CD8-positive, alpha-beta memory T cell (primary cell): ENCODE measurements at regions not wholly inside any gene's neighbourhood (a gene's known extent, or its start where the extent isn't known, plus 50 kb on each side); places are given as distances from the start of the nearest gene placed in this dataset.

Source experiments
- CTCF ChIA-PET: fragments of 350-600 bp; sonication (Branson Sonifier 250); formaldehyde crosslinking; loops from one replicate; lab custom pipeline; 2021; ENCODE audit warnings: antibody characterized with exemption; lab: Charles Lee
- POLR2A ChIA-PET: fragments of 350-600 bp; sonication (Branson Sonifier 250); formaldehyde crosslinking; loops from one replicate; lab custom pipeline; 2021; ENCODE audit warnings: antibody characterized with exemption; lab: Charles Lee
- DNase-seq, 5 donors: peaks; one replicate each; pipeline versions ENCODE4 v3.0.0 to v3.0.0-alpha.2; 2020 to 2022; ENCODE audit warnings: mixed read lengths in 1 of 5
- H3K27ac ChIP-seq: one replicate; pipeline ENCODE4 v1.7.0; 2013; ENCODE audit warnings: low read depth, mild to moderate bottlenecking, low read length, moderate library complexity
- H3K27me3 ChIP-seq: 2 replicates; pipeline ENCODE4 v1.7.0; 2013; ENCODE audit warnings: low read length, mild to moderate bottlenecking; ENCODE audit not compliant: insufficient read depth, poor library complexity, severe bottlenecking
- H3K36me3 ChIP-seq: 2 replicates; pipeline ENCODE4 v1.7.0; 2013; ENCODE audit warnings: mild to moderate bottlenecking, low read length, moderate library complexity; ENCODE audit not compliant: insufficient read depth
- H3K4me1 ChIP-seq: 2 replicates; pipeline ENCODE4 v1.7.0; 2013; ENCODE audit warnings: mild to moderate bottlenecking, low read length, moderate library complexity; ENCODE audit not compliant: insufficient read depth
- H3K4me3 ChIP-seq: 2 replicates; pipeline ENCODE4 v1.7.0; 2013; ENCODE audit warnings: mild to moderate bottlenecking, low read length
- H3K9me3 ChIP-seq: 2 replicates; pipeline ENCODE4 v1.7.0; 2013; ENCODE audit warnings: mild to moderate bottlenecking, low read length
- H3K27ac Mint-ChIP-seq, 8 donors: one replicate each; pipeline ENCODE4 v1.8.0; 2020 to 2021; ENCODE audit warnings: mixed read lengths in 8 of 8, mild to moderate bottlenecking in 6 of 8, inconsistent platforms in 3 of 8, moderate library complexity in 3 of 8
- H3K27me3 Mint-ChIP-seq, 2 donors: one replicate each; pipeline ENCODE4 v1.8.0; 2020 to 2021; ENCODE audit warnings: mixed read lengths in 2 of 2, mild to moderate bottlenecking in 1 of 2, moderate library complexity in 1 of 2
- H3K36me3 Mint-ChIP-seq, 3 donors: one replicate each; pipeline ENCODE4 v1.8.0; 2020 to 2021; ENCODE audit warnings: mixed read lengths in 3 of 3, inconsistent platforms in 1 of 3, mild to moderate bottlenecking in 1 of 3
- H3K4me1 Mint-ChIP-seq, 3 donors: one replicate each; pipeline ENCODE4 v1.8.0; 2020 to 2021; ENCODE audit warnings: mixed read lengths in 3 of 3, inconsistent platforms in 1 of 3, mild to moderate bottlenecking in 1 of 3
- H3K4me3 Mint-ChIP-seq, 7 donors: one replicate each; pipeline ENCODE4 v1.8.0; 2020 to 2021; ENCODE audit warnings: mixed read lengths in 7 of 7, mild to moderate bottlenecking in 6 of 7, moderate library complexity in 4 of 7, inconsistent platforms in 2 of 7
- H3K9me3 Mint-ChIP-seq, 5 donors: one replicate each; pipeline ENCODE4 v1.8.0; 2020 to 2022; ENCODE audit warnings: mixed read lengths in 5 of 5, mild to moderate bottlenecking in 3 of 5, moderate library complexity in 2 of 5, inconsistent platforms in 1 of 5

- POLR2A ChIA-PET, result no interaction called here
- no peak for DNase-seq
- no peaks in the 10 kb centered on the region for H3K36me3 Mint-ChIP-seq
These were observed 319.6 kb upstream of the CLINT1 start for GRCh38 chr5:158178535-158178934.

GRCh38 chr5:158177146-158177545 is 318.2 kb upstream of the CLINT1 start:
- Mint-ChIP-seq H3K4me1 (no peaks in the 10 kb centered on the region), H3K4me3 (no peak overlapping the region), H3K27me3 (peaks cover 8 to 9% of the 10 kb centered on the region in 2 donors), H3K9me3 (no peaks in the 10 kb centered on the region), H3K27ac (no peak overlapping the region), H3K36me3 (no peaks in the 10 kb centered on the region)
- Histone ChIP-seq H3K27me3 (no peaks in the 10 kb centered on the region), H3K36me3 (no peaks in the 10 kb centered on the region), H3K4me3 (no peak overlapping the region), H3K4me1 (no peaks in the 10 kb centered on the region), H3K27ac (no peak overlapping the region), H3K9me3 (no peaks in the 10 kb centered on the region)
- ChIA-PET CTCF (no interaction called here), POLR2A (no interaction called here)
- DNase-seq, result no peak

More at GRCh38 chr5:158178535-158178934, 319.6 kb upstream of the CLINT1 start:
- Histone ChIP-seq H3K4me3 (no peak overlapping the region), H3K4me1 (no peaks in the 10 kb centered on the region), H3K9me3 (no peaks in the 10 kb centered on the region), H3K27me3 (no peaks in the 10 kb centered on the region), H3K27ac (no peak overlapping the region), H3K36me3 (no peaks in the 10 kb centered on the region)
- H3K27ac Mint-ChIP-seq, result no peak overlapping the region
- H3K9me3 Mint-ChIP-seq, result peaks cover 0 to 2% (median 0%) of the 10 kb centered on the region in 5 donors
- H3K4me1 Mint-ChIP-seq, result no peaks in the 10 kb centered on the region
- no peak overlapping the region for H3K4me3 Mint-ChIP-seq
- peaks cover 6 to 8% of the 10 kb centered on the region in 2 donors for H3K27me3 Mint-ChIP-seq
- CTCF ChIA-PET, result no interaction called here

GRCh38 chr5:158175934-158176481 is 317.1 kb upstream of the CLINT1 start:
- peak overlapping the region in 1 of 8 donors; percentile 85 for H3K27ac Mint-ChIP-seq
- DNase-seq, result no peak
- Histone ChIP-seq H3K4me3 (no peak overlapping the region), H3K27me3 (no peaks in the 10 kb centered on the region), H3K36me3 (no peaks in the 10 kb centered on the region), H3K9me3 (no peaks in the 10 kb centered on the region), H3K27ac (no peak overlapping the region), H3K4me1 (no peaks in the 10 kb centered on the region)
- POLR2A ChIA-PET, result no interaction called here
- CTCF ChIA-PET, result interaction anchor here (2.1 kb wide), 1 partner anchor 14 kb away, joined by 7 read pairs; no protein-coding TSS in a partner anchor
- H3K4me3 Mint-ChIP-seq, result no peak overlapping the region
- no peaks in the 10 kb centered on the region for H3K4me1 Mint-ChIP-seq
- no peaks in the 10 kb centered on the region for H3K9me3 Mint-ChIP-seq
- no peaks in the 10 kb centered on the region for H3K36me3 Mint-ChIP-seq
- peaks cover 3 to 8% of the 10 kb centered on the region in 2 donors for H3K27me3 Mint-ChIP-seq

GRCh38 chr5:158174918-158175851 is 316.2 kb upstream of the CLINT1 start:
- no peaks in the 10 kb centered on the region for H3K27me3 ChIP-seq
- ChIA-PET CTCF (interaction anchor here (2.1 kb wide), 1 partner anchor 13 kb away, joined by 7 read pairs; no protein-coding TSS in a partner anchor), POLR2A (no interaction called here)
- H3K27ac ChIP-seq, result no peak overlapping the region
- DNase-seq, result peak in 4 of 5 donors; percentile 2 to 49 (median 23)
- H3K9me3 ChIP-seq, result no peaks in the 10 kb centered on the region
- Mint-ChIP-seq H3K36me3 (no peaks in the 10 kb centered on the region), H3K4me3 (no peak overlapping the region), H3K9me3 (no peaks in the 10 kb centered on the region), H3K27ac (peak overlapping the region in 1 of 8 donors; percentile 85), H3K4me1 (no peaks in the 10 kb centered on the region), H3K27me3 (peaks cover 8 to 10% of the 10 kb centered on the region in 2 donors)
- no peak overlapping the region for H3K4me3 ChIP-seq
- H3K4me1 ChIP-seq, result no peaks in the 10 kb centered on the region
- no peaks in the 10 kb centered on the region for H3K36me3 ChIP-seq

- H3K4me1 ChIP-seq, result no peaks in the 10 kb centered on the region
- no peak overlapping the region for H3K27ac ChIP-seq
- CTCF ChIA-PET, result no interaction called here
- Mint-ChIP-seq H3K27me3 (peaks cover 10 to 11% of the 10 kb centered on the region in 2 donors), H3K4me3 (no peak overlapping the region), H3K27ac (no peak overlapping the region), H3K4me1 (no peaks in the 10 kb centered on the region), H3K9me3 (no peaks in the 10 kb centered on the region), H3K36me3 (no peaks in the 10 kb centered on the region)
- POLR2A ChIA-PET, result no interaction called here
- H3K4me3 ChIP-seq, result no peak overlapping the region
- no peak for DNase-seq
- no peaks in the 10 kb centered on the region for H3K9me3 ChIP-seq
- H3K27me3 ChIP-seq, result no peaks in the 10 kb centered on the region
- H3K36me3 ChIP-seq, result no peaks in the 10 kb centered on the region
These were observed 315.1 kb upstream of the CLINT1 start for GRCh38 chr5:158174026-158174425.

GRCh38 chr5:158172005-158172404 is 313.1 kb upstream of the CLINT1 start:
- Histone ChIP-seq H3K27ac (no peak overlapping the region), H3K36me3 (no peaks in the 10 kb centered on the region), H3K27me3 (no peaks in the 10 kb centered on the region), H3K4me3 (no peak overlapping the region), H3K9me3 (no peaks in the 10 kb centered on the region), H3K4me1 (no peaks in the 10 kb centered on the region)
- Mint-ChIP-seq H3K36me3 (no peaks in the 10 kb centered on the region), H3K27ac (no peak overlapping the region), H3K9me3 (no peaks in the 10 kb centered on the region), H3K27me3 (peaks cover 8 to 11% of the 10 kb centered on the region in 2 donors), H3K4me1 (no peaks in the 10 kb centered on the region), H3K4me3 (no peak overlapping the region)
- CTCF ChIA-PET, result no interaction called here
- POLR2A ChIA-PET, result no interaction called here
- no peak for DNase-seq

GRCh38 chr5:158170534-158170933 is 311.6 kb upstream of the CLINT1 start:
- Histone ChIP-seq H3K27me3 (no peaks in the 10 kb centered on the region), H3K27ac (no peak overlapping the region), H3K9me3 (no peaks in the 10 kb centered on the region), H3K36me3 (no peaks in the 10 kb centered on the region), H3K4me1 (no peaks in the 10 kb centered on the region), H3K4me3 (no peak overlapping the region)
- Mint-ChIP-seq H3K27me3 (peaks cover 6 to 19% of the 10 kb centered on the region in 2 donors), H3K4me1 (no peaks in the 10 kb centered on the region), H3K27ac (no peak overlapping the region), H3K36me3 (peaks cover 0 to 2% (median 0%) of the 10 kb centered on the region in 3 donors), H3K9me3 (no peaks in the 10 kb centered on the region), H3K4me3 (no peak overlapping the region)
- DNase-seq, result no peak
- POLR2A ChIA-PET, result no interaction called here
- CTCF ChIA-PET, result no interaction called here

GRCh38 chr5:158170060-158170459 is 311.1 kb upstream of the CLINT1 start:
- Mint-ChIP-seq H3K4me3 (no peak overlapping the region), H3K9me3 (no peaks in the 10 kb centered on the region), H3K27me3 (peaks cover 5 to 23% of the 10 kb centered on the region in 2 donors), H3K4me1 (no peaks in the 10 kb centered on the region), H3K36me3 (peaks cover 0 to 2% (median 0%) of the 10 kb centered on the region in 3 donors), H3K27ac (no peak overlapping the region)
- no peaks in the 10 kb centered on the region for H3K4me1 ChIP-seq
- DNase-seq, result no peak
- no peaks in the 10 kb centered on the region for H3K9me3 ChIP-seq
- no peaks in the 10 kb centered on the region for H3K27me3 ChIP-seq
- CTCF ChIA-PET, result no interaction called here
- H3K27ac ChIP-seq, result no peak overlapping the region
- no peak overlapping the region for H3K4me3 ChIP-seq
- POLR2A ChIA-PET, result no interaction called here
- no peaks in the 10 kb centered on the region for H3K36me3 ChIP-seq
